ENCODE measurements at regions not wholly inside any gene's neighbourhood (a gene's known extent, or its start where the extent isn't known, plus 50 kb on each side); places are given as distances from the start of the nearest gene placed in this dataset.

DNA sequence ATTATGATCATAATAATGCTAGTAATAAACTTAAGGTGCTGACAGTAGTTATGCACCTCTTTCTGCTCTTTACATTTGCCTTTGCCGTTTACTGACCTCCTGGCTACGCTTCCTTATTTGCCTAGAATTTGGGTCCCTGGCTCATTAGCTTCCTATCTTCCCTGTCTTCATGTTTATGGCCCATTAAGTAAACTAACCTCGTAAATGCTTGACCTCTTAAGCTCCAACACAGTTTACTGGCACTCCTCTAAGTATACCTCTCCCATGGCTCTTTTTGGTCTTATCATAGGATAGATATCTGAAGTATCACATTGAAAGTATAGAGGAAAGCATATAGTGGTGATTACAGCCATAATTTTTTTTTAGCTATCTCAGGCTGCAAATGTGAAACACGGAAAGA lies 657.3 kb upstream of the SLC39A10 start:
- Histone ChIP-seq H2BK15ac (ENCODE audit: low read depth, poor library complexity, severe bottlenecking) (no peak overlapping the region), H2AK5ac (ENCODE audit: low read length, severe bottlenecking) (no peak overlapping the region), H2BK5ac (ENCODE audit: low read depth, low read length, poor library complexity, severe bottlenecking) (no peak overlapping the region), H2BK12ac (ENCODE audit: low read length in 2 of 2) (no peak overlapping the region), H3K79me1 (replicated peaks; ENCODE audit: low read length, poor library complexity, severe bottlenecking) (no peaks in the 10 kb centered on the region), H3K4ac (ENCODE audit: low read depth in 1 of 2, low read length in 2 of 2) (no peak overlapping the region), H2BK120ac (ENCODE audit: low read depth, low read length) (no peak overlapping the region), H3K9ac (ENCODE audit: low read length) (no peak overlapping the region), H3K36me3 (ENCODE audit: control insufficient read depth in 1 of 2, insufficient read depth in 2 of 2, low read depth in 1 of 2, low read length in 2 of 2) (no peaks in the 10 kb centered on the region), H3K4me2 (ENCODE audit: low read length, poor library complexity, severe bottlenecking) (no peak overlapping the region), H3K27ac (ENCODE audit: low read length, poor library complexity, severe bottlenecking) (no peak overlapping the region), H3K27me3 (ENCODE audit: control insufficient read depth in 1 of 2, insufficient read depth in 1 of 2, low read length in 2 of 2) (no peaks in the 10 kb centered on the region), H4K8ac (ENCODE audit: low read length) (no peak overlapping the region), H3K9me3 (ENCODE audit: control insufficient read depth, low read length) (no peaks in the 10 kb centered on the region), H3K14ac (ENCODE audit: low read length in 2 of 2) (no peak overlapping the region), H3K23ac (ENCODE audit: low read length in 2 of 2) (no peak overlapping the region), H4K91ac (ENCODE audit: low read length) (no peak overlapping the region), H3K4me3 (ENCODE audit: insufficient read depth in 1 of 2, low read depth in 1 of 2, low read length in 2 of 2) (no peak overlapping the region), H2AFZ (ENCODE audit: low read depth, low read length) (no peak overlapping the region), H3K18ac (ENCODE audit: low read depth in 1 of 2, low read length in 2 of 2) (no peak overlapping the region), H3K4me1 (ENCODE audit: control insufficient read depth, insufficient read depth, low read depth, low read length) (peaks cover 2% of the 10 kb centered on the region)
- DNase-seq, result no peak
- WGBS, result 20% methylated on average over 2 of the region's 4 CpGs

- no peak overlapping the region for H3K23ac ChIP-seq (ENCODE audit: low read length in 2 of 2)
- no peak overlapping the region for H3K27ac ChIP-seq (ENCODE audit: low read length, poor library complexity, severe bottlenecking)
- no peak overlapping the region for H4K8ac ChIP-seq (ENCODE audit: low read length)
- no peak overlapping the region for H2AK5ac ChIP-seq (ENCODE audit: low read length, severe bottlenecking)
- H2BK15ac ChIP-seq (ENCODE audit: low read depth, poor library complexity, severe bottlenecking), result no peak overlapping the region
- no peaks in the 10 kb centered on the region for H3K4me1 ChIP-seq (ENCODE audit: control insufficient read depth, insufficient read depth, low read depth, low read length)
- H2BK5ac ChIP-seq (ENCODE audit: low read depth, low read length, poor library complexity, severe bottlenecking), result no peak overlapping the region
- no peaks in the 10 kb centered on the region for H3K79me1 ChIP-seq (replicated peaks; ENCODE audit: low read length, poor library complexity, severe bottlenecking)
- H3K4me2 ChIP-seq (ENCODE audit: low read length, poor library complexity, severe bottlenecking), result no peak overlapping the region
- no peak for DNase-seq
- H4K91ac ChIP-seq (ENCODE audit: low read length), result no peak overlapping the region
- H2AFZ ChIP-seq (ENCODE audit: low read depth, low read length), result no peak overlapping the region
- H3K9ac ChIP-seq (ENCODE audit: low read length), result no peak overlapping the region
- H3K14ac ChIP-seq (ENCODE audit: low read length in 2 of 2), result no peak overlapping the region
- no peak overlapping the region for H3K4me3 ChIP-seq (ENCODE audit: insufficient read depth in 1 of 2, low read depth in 1 of 2, low read length in 2 of 2)
- no peaks in the 10 kb centered on the region for H3K9me3 ChIP-seq (ENCODE audit: control insufficient read depth, low read length)
- H3K36me3 ChIP-seq (ENCODE audit: control insufficient read depth in 1 of 2, insufficient read depth in 2 of 2, low read depth in 1 of 2, low read length in 2 of 2), result no peaks in the 10 kb centered on the region
- no peak overlapping the region for H2BK120ac ChIP-seq (ENCODE audit: low read depth, low read length)
- no peak overlapping the region for H3K18ac ChIP-seq (ENCODE audit: low read depth in 1 of 2, low read length in 2 of 2)
- H2BK12ac ChIP-seq (ENCODE audit: low read length in 2 of 2), result no peak overlapping the region
- WGBS, result no CpG with 5 or more reads among the region's 2 CpGs
- H3K4ac ChIP-seq (ENCODE audit: low read depth in 1 of 2, low read length in 2 of 2), result no peak overlapping the region
- no peaks in the 10 kb centered on the region for H3K27me3 ChIP-seq (ENCODE audit: control insufficient read depth in 1 of 2, insufficient read depth in 1 of 2, low read length in 2 of 2)
Observed at GRCh38 chr2:194992648-194993047, 664.4 kb upstream of the SLC39A10 start.

- DNase-seq, result no peak
- Histone ChIP-seq H3K4me3 (ENCODE audit: insufficient read depth in 1 of 2, low read depth in 1 of 2, low read length in 2 of 2) (no peak overlapping the region), H3K79me1 (replicated peaks; ENCODE audit: low read length, poor library complexity, severe bottlenecking) (no peaks in the 10 kb centered on the region), H3K27ac (ENCODE audit: low read length, poor library complexity, severe bottlenecking) (no peak overlapping the region), H3K27me3 (ENCODE audit: control insufficient read depth in 1 of 2, insufficient read depth in 1 of 2, low read length in 2 of 2) (no peaks in the 10 kb centered on the region), H2AK5ac (ENCODE audit: low read length, severe bottlenecking) (no peak overlapping the region), H2BK120ac (ENCODE audit: low read depth, low read length) (no peak overlapping the region), H3K14ac (ENCODE audit: low read length in 2 of 2) (no peak overlapping the region), H3K9me3 (ENCODE audit: control insufficient read depth, low read length) (peaks cover 35% of the 10 kb centered on the region), H3K23ac (ENCODE audit: low read length in 2 of 2) (no peak overlapping the region), H2BK12ac (ENCODE audit: low read length in 2 of 2) (no peak overlapping the region), H3K9ac (ENCODE audit: low read length) (no peak overlapping the region), H4K91ac (ENCODE audit: low read length) (no peak overlapping the region), H2AFZ (ENCODE audit: low read depth, low read length) (no peak overlapping the region), H3K4ac (ENCODE audit: low read depth in 1 of 2, low read length in 2 of 2) (no peak overlapping the region), H4K8ac (ENCODE audit: low read length) (no peak overlapping the region), H3K18ac (ENCODE audit: low read depth in 1 of 2, low read length in 2 of 2) (no peak overlapping the region), H3K4me2 (ENCODE audit: low read length, poor library complexity, severe bottlenecking) (no peak overlapping the region), H2BK5ac (ENCODE audit: low read depth, low read length, poor library complexity, severe bottlenecking) (no peak overlapping the region), H2BK15ac (ENCODE audit: low read depth, poor library complexity, severe bottlenecking) (no peak overlapping the region), H3K36me3 (ENCODE audit: control insufficient read depth in 1 of 2, insufficient read depth in 2 of 2, low read depth in 1 of 2, low read length in 2 of 2) (no peaks in the 10 kb centered on the region), H3K4me1 (ENCODE audit: control insufficient read depth, insufficient read depth, low read depth, low read length) (no peaks in the 10 kb centered on the region)
- no CpG with 5 or more reads among the region's 1 CpG for WGBS
Observed at GRCh38 chr2:194985258-194985657, 671.8 kb upstream of the SLC39A10 start.

- H4K91ac ChIP-seq (ENCODE audit: low read length), result no peak overlapping the region
- no peaks in the 10 kb centered on the region for H3K79me1 ChIP-seq (replicated peaks; ENCODE audit: low read length, poor library complexity, severe bottlenecking)
- no peak overlapping the region for H2BK5ac ChIP-seq (ENCODE audit: low read depth, low read length, poor library complexity, severe bottlenecking)
- no peak overlapping the region for H3K27ac ChIP-seq (ENCODE audit: low read length, poor library complexity, severe bottlenecking)
- no peaks in the 10 kb centered on the region for H3K4me1 ChIP-seq (ENCODE audit: control insufficient read depth, insufficient read depth, low read depth, low read length)
- no peak overlapping the region for H3K23ac ChIP-seq (ENCODE audit: low read length in 2 of 2)
- no peak overlapping the region for H2AFZ ChIP-seq (ENCODE audit: low read depth, low read length)
- 100% methylated on average over 1 of the region's 4 CpGs for WGBS
- H3K27me3 ChIP-seq (ENCODE audit: control insufficient read depth in 1 of 2, insufficient read depth in 1 of 2, low read length in 2 of 2), result no peaks in the 10 kb centered on the region
- no peak overlapping the region for H2AK5ac ChIP-seq (ENCODE audit: low read length, severe bottlenecking)
- H3K36me3 ChIP-seq (ENCODE audit: control insufficient read depth in 1 of 2, insufficient read depth in 2 of 2, low read depth in 1 of 2, low read length in 2 of 2), result no peaks in the 10 kb centered on the region
- H3K14ac ChIP-seq (ENCODE audit: low read length in 2 of 2), result no peak overlapping the region
- H2BK12ac ChIP-seq (ENCODE audit: low read length in 2 of 2), result no peak overlapping the region
- H3K18ac ChIP-seq (ENCODE audit: low read depth in 1 of 2, low read length in 2 of 2), result no peak overlapping the region
- H3K9me3 ChIP-seq (ENCODE audit: control insufficient read depth, low read length), result peaks cover 5% of the 10 kb centered on the region
- H2BK15ac ChIP-seq (ENCODE audit: low read depth, poor library complexity, severe bottlenecking), result no peak overlapping the region
- H2BK120ac ChIP-seq (ENCODE audit: low read depth, low read length), result no peak overlapping the region
- no peak overlapping the region for H3K4ac ChIP-seq (ENCODE audit: low read depth in 1 of 2, low read length in 2 of 2)
- no peak overlapping the region for H3K4me2 ChIP-seq (ENCODE audit: low read length, poor library complexity, severe bottlenecking)
- no peak overlapping the region for H4K8ac ChIP-seq (ENCODE audit: low read length)
- DNase-seq, result no peak
- no peak overlapping the region for H3K9ac ChIP-seq (ENCODE audit: low read length)
- H3K4me3 ChIP-seq (ENCODE audit: insufficient read depth in 1 of 2, low read depth in 1 of 2, low read length in 2 of 2), result no peak overlapping the region
Observed at GRCh38 chr2:194962254-194962653, 694.8 kb upstream of the SLC39A10 start.
